ENCODE measurements at regions not wholly inside any gene's neighbourhood (a gene's known extent, or its start where the extent isn't known, plus 50 kb on each side); places are given as distances from the start of the nearest gene placed in this dataset.
A peak's percentile ranks its signal among the peaks of the same experiment; 100 is the strongest.

GRCh38 chr6:21912151-21912832, 318.7 kb downstream of the SOX4 start:
- Histone ChIP-seq H3K4me2 (ENCODE audit: insufficient read depth, low read length) (no peak overlapping the region), H3K9me1 (replicated peaks; ENCODE audit: control insufficient read depth, extremely low read depth, insufficient read depth, low read length) (no peaks in the 10 kb centered on the region), H3K27ac (ENCODE audit: insufficient read depth, low read depth, low read length) (no peak overlapping the region), H3K79me2 (ENCODE audit: control insufficient read depth, insufficient read depth, low read length) (no peaks in the 10 kb centered on the region), H3K9ac (replicated peaks; ENCODE audit: extremely low read depth, insufficient read depth, low read length) (no peak overlapping the region), H3K9me3 (replicated peaks; ENCODE audit: control insufficient read depth, insufficient read depth, low read length) (no peaks in the 10 kb centered on the region), H4K20me1 (replicated peaks; ENCODE audit: control insufficient read depth, extremely low read depth, insufficient read depth, low read length) (no peaks in the 10 kb centered on the region), H3K27me3 (ENCODE audit: control insufficient read depth in 2 of 2, insufficient read depth in 2 of 2, low read length in 2 of 2) (no peaks in the 10 kb centered on the region), H3K36me3 (ENCODE audit: control insufficient read depth in 2 of 2, extremely low read depth in 1 of 2, insufficient read depth in 2 of 2, low read length in 2 of 2) (no peaks in the 10 kb centered on the region), H2AFZ (ENCODE audit: low read depth, low read length) (no peak overlapping the region), H3K4me1 (ENCODE audit: control insufficient read depth, extremely low read depth, insufficient read depth, low read length) (peaks cover 13% of the 10 kb centered on the region), H3K4me3 (replicated peaks in 1 of 3; ENCODE audit: insufficient read depth in 1 of 3, low read depth in 1 of 3, low read length in 3 of 3) (no peak overlapping the region)
- POLR2A ChIA-PET, result interaction anchor here (0.7 kb wide), 1 partner anchor 1455 kb away, joined by 3 read pairs; no protein-coding TSS in a partner anchor
- FAIRE-seq (peak; percentile 24), DNase-seq (ENCODE audit: low read depth, low spot score) (no peak)
- intact Hi-C loops (cut with micrococcal nuclease), result no loop called here
- dilution Hi-C loops (cut with MboI; ENCODE audit: extremely low pct_ligation_motif_present, low sequenced_read_pairs), result no loop called here
- no peak for TF ChIP-seq MYC (IDR thresholded peaks at IDR 0.05; ENCODE audit: low read depth, low read length)
- TF ChIP-seq MAX (IDR thresholded peaks at IDR 0.05; ENCODE audit: insufficient read depth, insufficient read length), result no peak
- TF ChIP-seq EZH2 (IDR thresholded peaks at IDR 0.05; ENCODE audit: borderline replicate concordance, low read depth, low read length, severe bottlenecking), result no peak
- no peak for TF ChIP-seq POLR2AphosphoS5 (IDR thresholded peaks at IDR 0.05; ENCODE audit: insufficient read depth, low read depth, low read length)
- TF ChIP-seq FOS (IDR thresholded peaks at IDR 0.05; ENCODE audit: borderline replicate concordance, insufficient read depth, low read length), result no peak
- TF ChIP-seq POLR2A (IDR thresholded peaks at IDR 0.05; ENCODE audit: low read depth, low read length), result no peak
- TF ChIP-seq GATA2 (IDR thresholded peaks at IDR 0.05; ENCODE audit: insufficient read depth, insufficient read length, low read depth, low read length), result no peak
- no peak for TF ChIP-seq CTCF (IDR thresholded peaks at IDR 0.05; ENCODE audit: extremely low read depth in 1 of 2, insufficient read depth in 1 of 2, low read depth in 1 of 2, low read length in 2 of 2)
- no peak for TF ChIP-seq JUN (IDR thresholded peaks at IDR 0.05; ENCODE audit: borderline replicate concordance, insufficient read depth, insufficient read length, low read depth)
- CTCF ChIA-PET, result interaction anchor here (1.1 to 1.4 kb wide), 2 partner anchors 11 to 13 kb away, joined by 3 to 5 read pairs; no protein-coding TSS in a partner anchor
- BruUV-seq (replicated peaks), result no TSS peak

All from endothelial cell of umbilical vein (primary cell).